T-helper 2 cell treated with Interferon-gamma antibody and Interleukin-4, amounts not matched to agents 100 ng/mL and 5 ng/mL, for 36 hours (primary cell): ENCODE measurements at regions not wholly inside any gene's neighbourhood (a gene's known extent, or its start where the extent isn't known, plus 50 kb on each side); places are given as distances from the start of the nearest gene placed in this dataset.

Source experiments
- intact Hi-C: fragments of 100-400 bp; cut with micrococcal nuclease; formaldehyde crosslinking; loops from one replicate; pipeline ENCODE4 v1.15.1; 2023

GRCh38 chr13:73480779-73481559 is 422.2 kb downstream of the KLF5 start:
- intact Hi-C loops: no loop called here

- intact Hi-C loops: no loop called here
These were observed 421.1 kb downstream of the KLF5 start for GRCh38 chr13:73479856-73480255.

GRCh38 chr13:73479351-73479750 is 420.5 kb downstream of the KLF5 start:
- intact Hi-C loops: no loop called here

- intact Hi-C loops: no loop called here
These were observed 418.6 kb downstream of the KLF5 start for GRCh38 chr13:73477441-73477840.

GRCh38 chr13:73473016-73473415 is 414.2 kb downstream of the KLF5 start:
- intact Hi-C loops: no loop called here

GRCh38 chr13:73467125-73467524 is 408.3 kb downstream of the KLF5 start:
- intact Hi-C loops: no loop called here

- intact Hi-C loops: no loop called here
These were observed 407.8 kb downstream of the KLF5 start for GRCh38 chr13:73466561-73466960.

- intact Hi-C loops: no loop called here
These were observed 406.8 kb downstream of the KLF5 start for GRCh38 chr13:73465617-73465971.

GRCh38 chr13:73464758-73465616 is 406.2 kb downstream of the KLF5 start:
- intact Hi-C loops: no loop called here

- intact Hi-C loops: no loop called here
These were observed 403.4 kb downstream of the KLF5 start for GRCh38 chr13:73462241-73462640.

GRCh38 chr13:73451221-73452029 is 392.6 kb downstream of the KLF5 start:
- intact Hi-C loops: no loop called here

GRCh38 chr13:73450583-73450982 is 391.8 kb downstream of the KLF5 start:
- intact Hi-C loops: no loop called here

- intact Hi-C loops: no loop called here
These were observed 390.4 kb downstream of the KLF5 start for GRCh38 chr13:73449252-73449651.

- intact Hi-C loops: no loop called here
These were observed 381.6 kb downstream of the KLF5 start for GRCh38 chr13:73440296-73440895.

GRCh38 chr13:73433890-73434289 is 375.1 kb downstream of the KLF5 start:
- intact Hi-C loops: no loop called here

- intact Hi-C loops: no loop called here
These were observed 374.7 kb downstream of the KLF5 start for GRCh38 chr13:73433458-73433857.

GRCh38 chr13:73429701-73430100 is 370.9 kb downstream of the KLF5 start:
- intact Hi-C loops: no loop called here

- intact Hi-C loops: no loop called here
These were observed 369.9 kb downstream of the KLF5 start for GRCh38 chr13:73428706-73429105.

- intact Hi-C loops: no loop called here
These were observed 369.3 kb downstream of the KLF5 start for GRCh38 chr13:73428137-73428536.

GRCh38 chr13:73422973-73423372 is 364.2 kb downstream of the KLF5 start:
- intact Hi-C loops: no loop called here

GRCh38 chr13:73421310-73421912 is 362.6 kb downstream of the KLF5 start:
- intact Hi-C loops: no loop called here
